ENCODE measurements at regions not wholly inside any gene's neighbourhood (a gene's known extent, or its start where the extent isn't known, plus 50 kb on each side); places are given as distances from the start of the nearest gene placed in this dataset.

DNA sequence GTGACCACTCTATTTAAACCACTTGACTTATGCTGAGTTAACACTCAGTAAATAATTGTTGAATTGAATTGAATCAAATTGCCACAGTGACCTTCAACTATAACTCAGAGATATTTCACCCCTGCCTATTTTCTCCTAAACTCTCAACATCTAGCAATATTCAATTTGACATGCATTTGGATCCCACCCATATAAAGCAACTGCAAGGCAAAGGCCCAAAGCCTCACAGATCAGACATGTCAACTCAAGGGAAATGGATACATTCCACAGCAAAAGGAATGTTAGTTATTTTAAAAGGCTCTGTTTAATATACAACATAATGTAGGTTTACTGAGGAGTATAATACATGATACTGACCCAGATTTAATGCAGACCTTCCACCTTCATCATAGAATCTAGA lies 107.4 kb downstream of the KCTD12 start:
- no peak for DNase-seq (ENCODE audit: extremely low read depth, insufficient read length)
- TF ChIP-seq, protein P1, sequence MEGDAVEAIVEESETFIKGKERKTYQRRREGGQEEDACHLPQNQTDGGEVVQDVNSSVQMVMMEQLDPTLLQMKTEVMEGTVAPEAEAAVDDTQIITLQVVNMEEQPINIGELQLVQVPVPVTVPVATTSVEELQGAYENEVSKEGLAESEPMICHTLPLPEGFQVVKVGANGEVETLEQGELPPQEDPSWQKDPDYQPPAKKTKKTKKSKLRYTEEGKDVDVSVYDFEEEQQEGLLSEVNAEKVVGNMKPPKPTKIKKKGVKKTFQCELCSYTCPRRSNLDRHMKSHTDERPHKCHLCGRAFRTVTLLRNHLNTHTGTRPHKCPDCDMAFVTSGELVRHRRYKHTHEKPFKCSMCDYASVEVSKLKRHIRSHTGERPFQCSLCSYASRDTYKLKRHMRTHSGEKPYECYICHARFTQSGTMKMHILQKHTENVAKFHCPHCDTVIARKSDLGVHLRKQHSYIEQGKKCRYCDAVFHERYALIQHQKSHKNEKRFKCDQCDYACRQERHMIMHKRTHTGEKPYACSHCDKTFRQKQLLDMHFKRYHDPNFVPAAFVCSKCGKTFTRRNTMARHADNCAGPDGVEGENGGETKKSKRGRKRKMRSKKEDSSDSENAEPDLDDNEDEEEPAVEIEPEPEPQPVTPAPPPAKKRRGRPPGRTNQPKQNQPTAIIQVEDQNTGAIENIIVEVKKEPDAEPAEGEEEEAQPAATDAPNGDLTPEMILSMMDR (IDR thresholded peaks at IDR 0.05; ENCODE audit: insufficient read depth, low read length, poor library complexity, severe bottlenecking), result no peak
- no peaks in the 10 kb centered on the region for H3K36me3 ChIP-seq (ENCODE audit: control insufficient read depth, insufficient read depth, low read length)
- no peaks in the 10 kb centered on the region for H3K27me3 ChIP-seq (replicated peaks; ENCODE audit: control insufficient read depth, insufficient read depth, low read length)
- H3K4me3 ChIP-seq (replicated peaks; ENCODE audit: low read depth, low read length), result no peak overlapping the region

DNA sequence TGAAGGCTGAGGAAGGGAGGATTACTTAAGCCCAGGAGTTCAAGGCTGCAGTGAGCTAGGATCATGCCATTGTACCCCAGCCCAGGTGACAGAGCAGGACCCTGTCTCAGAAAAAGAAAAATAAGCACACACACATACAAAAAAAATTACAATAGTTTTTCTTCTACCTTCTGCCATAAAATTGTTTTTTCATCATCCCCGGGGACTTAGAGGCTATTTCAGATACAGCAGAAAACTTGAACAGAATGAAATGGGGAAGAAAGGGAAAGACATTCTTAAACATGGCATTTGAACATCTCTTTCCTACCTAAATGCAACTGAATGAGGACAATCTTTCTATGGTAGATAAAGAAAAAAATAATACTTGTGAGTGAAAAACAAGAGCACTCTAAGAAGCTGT lies 109.1 kb downstream of the KCTD12 start:
- Histone ChIP-seq H3K4me3 (replicated peaks; ENCODE audit: low read depth, low read length) (no peak overlapping the region), H3K27me3 (replicated peaks; ENCODE audit: control insufficient read depth, insufficient read depth, low read length) (no peaks in the 10 kb centered on the region), H3K36me3 (ENCODE audit: control insufficient read depth, insufficient read depth, low read length) (no peaks in the 10 kb centered on the region)
- TF ChIP-seq, protein P1 (IDR thresholded peaks at IDR 0.05; ENCODE audit: insufficient read depth, low read length, poor library complexity, severe bottlenecking), result no peak
- no peak for DNase-seq (ENCODE audit: extremely low read depth, insufficient read length)

DNA sequence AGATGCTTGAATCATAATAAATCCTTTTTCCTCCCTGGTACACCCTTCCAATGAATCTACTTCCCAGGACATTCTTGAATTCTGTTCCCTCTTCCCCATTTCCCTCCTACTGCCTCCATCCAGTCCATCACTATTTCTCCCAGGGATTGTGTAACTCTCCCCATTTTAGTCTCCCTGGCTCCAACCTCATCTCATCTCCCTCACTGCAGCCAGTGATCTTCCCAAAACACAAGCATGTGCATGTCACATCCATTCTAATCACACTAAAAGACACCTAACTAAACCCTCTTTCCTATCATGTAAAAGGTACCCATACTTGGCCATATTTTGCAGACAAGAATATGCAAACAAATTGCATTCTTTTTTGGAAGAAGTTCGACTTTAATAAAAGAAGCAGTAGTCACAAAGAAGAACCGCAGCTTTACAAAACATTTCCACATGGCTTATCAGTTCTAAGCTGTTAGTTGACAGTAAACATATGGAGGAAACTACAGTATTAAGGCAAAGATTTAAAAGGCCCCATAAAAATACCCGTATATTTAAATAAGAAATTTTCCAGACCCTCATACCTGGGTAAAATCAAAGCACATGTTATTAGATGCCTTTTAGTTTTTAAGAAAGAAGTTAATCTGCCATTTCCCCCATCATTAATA lies 111.0 kb downstream of the KCTD12 start:
- no peak for DNase-seq (ENCODE audit: extremely low read depth, insufficient read length)
- H3K36me3 ChIP-seq (ENCODE audit: control insufficient read depth, insufficient read depth, low read length), result no peaks in the 10 kb centered on the region
- TF ChIP-seq, protein P1 (IDR thresholded peaks at IDR 0.05; ENCODE audit: insufficient read depth, low read length, poor library complexity, severe bottlenecking), result no peak
- no peak overlapping the region for H3K4me3 ChIP-seq (replicated peaks; ENCODE audit: low read depth, low read length)
- H3K27me3 ChIP-seq (replicated peaks; ENCODE audit: control insufficient read depth, insufficient read depth, low read length), result no peaks in the 10 kb centered on the region

DNA sequence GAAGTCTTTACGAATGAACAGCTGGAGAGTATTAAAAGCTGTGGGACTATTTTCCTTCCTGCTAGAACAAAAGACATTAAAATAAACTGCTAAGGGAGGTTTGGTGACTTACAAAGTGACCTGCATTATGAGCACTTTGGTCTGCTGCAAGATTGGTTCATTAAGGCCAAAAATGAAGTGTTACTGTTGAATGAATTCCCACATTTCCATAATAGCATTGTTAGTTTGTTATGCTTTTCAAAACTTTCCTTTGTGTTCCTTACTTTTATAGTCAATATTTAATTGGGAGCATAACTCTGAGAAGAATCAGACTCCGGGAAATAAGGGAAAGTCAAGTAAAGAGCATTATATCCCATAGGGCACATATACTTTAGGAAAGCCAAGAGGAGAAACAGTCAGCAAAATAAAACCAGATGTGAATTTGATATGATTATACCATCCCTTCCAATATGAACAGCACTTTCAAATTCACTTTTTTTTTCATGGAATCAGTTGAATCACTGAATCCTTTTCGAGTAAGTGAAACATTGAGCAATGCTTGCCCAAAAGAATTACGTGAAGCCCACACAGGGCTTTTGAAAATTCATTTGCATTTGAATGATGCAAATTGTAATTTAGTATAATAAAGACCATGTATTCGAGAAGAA lies 112.6 kb downstream of the KCTD12 start:
- TF ChIP-seq, protein P1 (IDR thresholded peaks at IDR 0.05; ENCODE audit: insufficient read depth, low read length, poor library complexity, severe bottlenecking), result no peak
- H3K4me3 ChIP-seq (replicated peaks; ENCODE audit: low read depth, low read length), result no peak overlapping the region
- no peak for DNase-seq (ENCODE audit: extremely low read depth, insufficient read length)

DNA sequence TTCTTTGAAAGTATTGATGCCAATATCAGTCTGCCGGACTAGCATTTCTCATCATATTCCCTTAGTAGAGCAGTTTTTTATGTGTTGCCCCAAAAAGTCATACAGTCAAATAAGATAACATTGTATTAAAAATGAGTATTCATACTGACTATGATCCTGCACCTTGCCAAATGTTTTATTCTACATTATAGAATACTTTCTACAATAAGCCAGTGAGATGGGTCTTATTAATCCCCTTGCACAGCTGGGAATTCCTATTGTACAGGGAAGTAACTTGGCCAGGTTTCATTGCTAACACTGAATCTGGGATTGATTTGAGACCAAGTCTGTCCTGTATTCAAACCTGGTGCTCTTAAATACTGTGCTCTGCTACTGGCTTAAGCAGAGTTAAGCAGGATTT lies 114.0 kb downstream of the KCTD12 start:
- Histone ChIP-seq H3K36me3 (ENCODE audit: control insufficient read depth, insufficient read depth, low read length) (no peaks in the 10 kb centered on the region), H3K4me3 (replicated peaks; ENCODE audit: low read depth, low read length) (no peak overlapping the region), H3K27me3 (replicated peaks; ENCODE audit: control insufficient read depth, insufficient read depth, low read length) (no peaks in the 10 kb centered on the region)
- no peak for DNase-seq (ENCODE audit: extremely low read depth, insufficient read length)
- TF ChIP-seq, protein P1 (IDR thresholded peaks at IDR 0.05; ENCODE audit: insufficient read depth, low read length, poor library complexity, severe bottlenecking), result no peak

More for the DNA sequence above, 112.6 kb downstream of the KCTD12 start:
- no peaks in the 10 kb centered on the region for H3K36me3 ChIP-seq (ENCODE audit: control insufficient read depth, insufficient read depth, low read length)
- no peaks in the 10 kb centered on the region for H3K27me3 ChIP-seq (replicated peaks; ENCODE audit: control insufficient read depth, insufficient read depth, low read length)

Data from GM06990 (cell line).